ENCODE measurements at regions not wholly inside any gene's neighbourhood (a gene's known extent, or its start where the extent isn't known, plus 50 kb on each side); places are given as distances from the start of the nearest gene placed in this dataset.
"Not testable (repeated sequence)": the region's sequence is repeated elsewhere in the genome, so short reads cannot be mapped to it uniquely, and the experiment has no call there.

DNA sequence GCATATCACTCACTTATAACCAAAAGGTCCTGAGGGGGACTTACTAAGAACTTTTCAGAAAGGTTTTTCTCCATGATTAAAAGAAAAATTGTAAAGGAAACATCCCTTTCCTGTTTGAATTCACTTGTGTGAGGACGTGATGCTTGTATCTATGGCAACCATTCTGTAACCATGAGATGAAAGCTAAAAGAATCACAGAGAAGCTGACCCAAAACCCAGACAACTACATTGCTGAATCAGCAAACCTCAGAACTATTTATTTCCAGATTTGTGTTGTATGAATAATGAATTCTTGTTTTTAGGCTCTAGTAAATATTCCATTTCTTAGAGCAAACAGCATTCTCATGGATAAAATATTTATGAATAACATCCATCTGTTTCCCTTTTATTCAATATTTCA, 91.2 kb downstream of the RCHY1 start:
- no peaks in the 10 kb centered on the region for H3K4me1 ChIP-seq (ENCODE audit: control insufficient read depth, insufficient read depth, low read length)
- H3K9me3 ChIP-seq (replicated peaks; ENCODE audit: low read length): no peaks in the 10 kb centered on the region
- H3K4me2 ChIP-seq (ENCODE audit: low read length): no peak overlapping the region
- H3K4me3 ChIP-seq (ENCODE audit: low read length): no peak overlapping the region
- peaks cover 3% of the 10 kb centered on the region for H3K27me3 ChIP-seq (ENCODE audit: control insufficient read depth, insufficient read depth, low read length)
- H3K9ac ChIP-seq (ENCODE audit: low read depth, low read length): no peak overlapping the region
- no peaks in the 10 kb centered on the region for H3K36me3 ChIP-seq (ENCODE audit: insufficient read depth, low read length)

DNA sequence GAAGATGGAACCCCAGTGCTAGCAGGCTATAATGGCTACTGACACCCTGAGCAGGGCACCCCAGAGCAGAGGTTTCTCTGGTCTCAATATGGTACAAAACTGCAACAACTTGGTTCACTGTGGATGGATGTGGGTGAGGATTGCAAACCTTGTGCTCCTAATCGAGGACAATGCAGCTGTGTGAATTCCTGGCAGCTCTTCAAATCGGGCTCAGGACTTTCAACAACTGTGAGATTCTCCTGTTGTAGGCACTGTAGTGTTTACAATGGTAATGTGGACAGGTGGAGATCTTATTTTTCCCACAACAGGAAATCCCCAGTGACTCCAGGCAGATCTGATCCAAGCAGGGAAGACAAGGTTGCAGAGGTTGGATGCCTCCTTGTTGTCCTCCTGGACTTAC, 101.5 kb downstream of the RCHY1 start:
- Histone ChIP-seq H3K4me3 (ENCODE audit: low read length) (no peak overlapping the region), H3K4me1 (ENCODE audit: control insufficient read depth, insufficient read depth, low read length) (no peaks in the 10 kb centered on the region), H3K9ac (ENCODE audit: low read depth, low read length) (no peak overlapping the region), H3K9me3 (replicated peaks; ENCODE audit: low read length) (no peaks in the 10 kb centered on the region), H3K4me2 (ENCODE audit: low read length) (no peak overlapping the region), H3K36me3 (ENCODE audit: insufficient read depth, low read length) (no peaks in the 10 kb centered on the region), H3K27me3 (ENCODE audit: control insufficient read depth, insufficient read depth, low read length) (peaks cover 5% of the 10 kb centered on the region)

DNA sequence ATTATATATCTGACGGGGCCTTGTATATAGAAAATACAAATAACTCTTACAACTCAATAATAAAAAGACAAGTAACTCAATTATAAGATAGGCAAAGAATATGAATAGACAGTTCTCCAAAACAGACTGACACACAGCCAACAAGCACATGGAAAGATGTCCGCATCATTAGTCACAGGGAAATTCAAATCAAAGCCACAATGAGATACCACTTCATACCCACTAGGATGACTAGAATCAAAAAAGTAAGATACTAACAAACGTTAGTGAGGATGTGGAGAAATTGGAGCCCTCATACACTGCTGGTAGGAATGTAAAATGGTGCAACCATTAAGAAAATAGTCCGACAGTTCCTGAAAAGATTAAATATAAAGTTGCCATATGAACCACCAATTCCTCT, 115.7 kb downstream of the RCHY1 start:
- Histone ChIP-seq H3K4me1 (ENCODE audit: control insufficient read depth, insufficient read depth, low read length) (no peaks in the 10 kb centered on the region), H3K9me3 (replicated peaks; ENCODE audit: low read length) (no peaks in the 10 kb centered on the region), H3K4me2 (ENCODE audit: low read length) (no peak overlapping the region), H3K9ac (ENCODE audit: low read depth, low read length) (no peak overlapping the region), H3K27me3 (ENCODE audit: control insufficient read depth, insufficient read depth, low read length) (no peaks in the 10 kb centered on the region), H3K4me3 (ENCODE audit: low read length) (no peak overlapping the region), H3K36me3 (ENCODE audit: insufficient read depth, low read length) (no peaks in the 10 kb centered on the region)

DNA sequence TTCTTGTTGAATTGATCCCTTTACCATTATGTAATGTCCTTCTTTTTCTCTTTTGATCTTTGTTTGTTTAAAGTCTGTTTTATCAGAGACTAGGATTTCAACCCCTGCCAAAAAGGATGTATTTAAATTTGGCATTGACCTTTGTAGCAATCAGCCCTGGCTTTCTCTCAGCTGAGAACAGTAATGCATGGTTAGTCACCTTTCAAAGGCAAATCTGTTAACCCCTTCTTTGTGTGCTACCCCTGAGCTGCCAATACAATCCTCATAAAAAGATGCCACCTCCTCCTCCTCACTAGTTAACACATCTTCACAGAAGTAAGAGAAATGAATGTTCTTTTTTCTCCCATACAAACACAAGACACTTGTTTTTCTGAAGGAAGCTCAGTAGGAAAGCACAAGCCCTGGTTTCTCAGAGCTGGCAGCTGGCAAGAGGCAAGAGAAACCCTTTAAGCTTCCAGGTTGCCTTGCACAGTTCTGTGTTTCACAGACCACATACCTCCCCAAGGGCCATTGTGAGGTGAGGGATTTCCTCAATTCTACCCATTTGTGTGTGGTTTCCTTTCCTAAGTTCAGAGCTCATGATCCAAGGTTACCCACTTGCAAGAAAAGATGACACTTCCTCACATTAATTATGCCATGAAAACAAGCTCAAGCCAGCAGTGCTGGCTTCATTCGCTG, 122.6 kb downstream of the RCHY1 start:
- Histone ChIP-seq H3K36me3 (ENCODE audit: insufficient read depth, low read length) (no peaks in the 10 kb centered on the region), H3K9me3 (replicated peaks; ENCODE audit: low read length) (no peaks in the 10 kb centered on the region), H3K27me3 (ENCODE audit: control insufficient read depth, insufficient read depth, low read length) (no peaks in the 10 kb centered on the region), H3K4me1 (ENCODE audit: control insufficient read depth, insufficient read depth, low read length) (no peaks in the 10 kb centered on the region), H3K4me3 (ENCODE audit: low read length) (no peak overlapping the region), H3K4me2 (ENCODE audit: low read length) (no peak overlapping the region), H3K9ac (ENCODE audit: low read depth, low read length) (no peak overlapping the region)

DNA sequence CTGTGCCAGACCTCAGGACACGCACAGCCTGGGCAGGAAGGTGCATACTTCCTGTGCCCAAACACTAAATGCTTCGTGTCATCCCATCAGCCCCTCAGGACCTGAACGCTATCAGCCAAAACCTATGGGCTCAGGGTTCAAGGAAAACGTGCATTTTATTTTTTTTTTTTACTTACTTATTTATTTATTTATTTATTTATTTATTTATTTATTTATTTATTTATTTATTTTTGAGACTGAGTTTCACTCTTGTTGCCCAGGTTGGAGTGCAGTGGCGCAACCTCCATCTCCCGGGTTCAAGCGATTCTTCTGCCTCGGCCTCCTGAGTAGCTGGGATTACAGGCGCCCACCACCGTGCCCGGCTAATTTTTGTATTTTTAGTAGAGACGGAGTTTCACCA, 127.8 kb downstream of the RCHY1 start:
- H3K4me3 ChIP-seq (ENCODE audit: low read length); H3K36me3 ChIP-seq (ENCODE audit: insufficient read depth, low read length); H3K9ac ChIP-seq (ENCODE audit: low read depth, low read length); H3K9me3 ChIP-seq (replicated peaks; ENCODE audit: low read length); H3K4me1 ChIP-seq (ENCODE audit: control insufficient read depth, insufficient read depth, low read length); H3K27me3 ChIP-seq (ENCODE audit: control insufficient read depth, insufficient read depth, low read length); H3K4me2 ChIP-seq (ENCODE audit: low read length): not testable (repeated sequence)

DNA sequence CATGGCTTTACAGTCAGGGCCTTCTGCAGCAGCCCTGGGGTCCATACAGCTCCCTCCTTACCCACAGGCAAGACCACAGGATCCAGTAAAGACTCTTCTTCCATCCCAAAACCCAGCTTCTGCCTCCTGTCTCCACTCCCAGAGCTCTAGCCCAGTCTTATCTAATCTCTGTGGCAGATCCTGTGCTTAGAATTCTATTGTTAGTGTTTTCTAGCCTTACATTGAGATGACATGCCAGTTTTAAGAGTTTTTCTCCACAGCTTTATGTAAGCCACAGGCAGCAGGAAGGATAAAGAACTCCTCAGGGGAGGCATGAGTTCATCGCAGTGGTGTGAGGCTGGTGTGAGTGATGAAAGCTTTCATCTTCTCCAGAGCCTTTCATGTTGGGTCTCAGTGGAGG, 129.1 kb downstream of the RCHY1 start:
- Histone ChIP-seq H3K4me2 (ENCODE audit: low read length) (no peak overlapping the region), H3K27me3 (ENCODE audit: control insufficient read depth, insufficient read depth, low read length) (no peaks in the 10 kb centered on the region), H3K9ac (ENCODE audit: low read depth, low read length) (no peak overlapping the region), H3K4me3 (ENCODE audit: low read length) (no peak overlapping the region), H3K4me1 (ENCODE audit: control insufficient read depth, insufficient read depth, low read length) (no peaks in the 10 kb centered on the region), H3K9me3 (replicated peaks; ENCODE audit: low read length) (no peaks in the 10 kb centered on the region), H3K36me3 (ENCODE audit: insufficient read depth, low read length) (no peaks in the 10 kb centered on the region)

DNA sequence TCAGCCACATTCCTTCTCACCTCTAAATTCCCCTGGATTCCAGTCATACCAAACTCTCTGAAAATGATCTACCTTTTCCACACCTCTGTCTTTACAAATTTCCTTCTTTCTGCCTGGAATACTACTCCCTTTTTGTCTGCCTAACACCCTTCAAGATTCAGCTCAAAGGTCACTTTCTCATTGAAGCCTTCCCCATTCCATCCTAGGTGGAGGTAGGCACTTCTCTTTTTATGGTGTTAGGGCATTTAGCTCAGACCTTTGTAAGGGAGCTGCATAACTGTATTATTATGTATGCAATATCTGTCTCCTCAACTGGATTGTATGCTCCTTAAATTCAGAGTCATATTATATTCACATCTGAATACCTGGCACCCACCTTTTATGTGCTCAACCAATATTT, 137.7 kb downstream of the RCHY1 start:
- Histone ChIP-seq H3K4me2 (ENCODE audit: low read length) (no peak overlapping the region), H3K9ac (ENCODE audit: low read depth, low read length) (no peak overlapping the region), H3K9me3 (replicated peaks; ENCODE audit: low read length) (no peaks in the 10 kb centered on the region), H3K27me3 (ENCODE audit: control insufficient read depth, insufficient read depth, low read length) (peaks cover 3% of the 10 kb centered on the region), H3K4me1 (ENCODE audit: control insufficient read depth, insufficient read depth, low read length) (no peaks in the 10 kb centered on the region), H3K4me3 (ENCODE audit: low read length) (no peak overlapping the region), H3K36me3 (ENCODE audit: insufficient read depth, low read length) (no peaks in the 10 kb centered on the region)

DNA sequence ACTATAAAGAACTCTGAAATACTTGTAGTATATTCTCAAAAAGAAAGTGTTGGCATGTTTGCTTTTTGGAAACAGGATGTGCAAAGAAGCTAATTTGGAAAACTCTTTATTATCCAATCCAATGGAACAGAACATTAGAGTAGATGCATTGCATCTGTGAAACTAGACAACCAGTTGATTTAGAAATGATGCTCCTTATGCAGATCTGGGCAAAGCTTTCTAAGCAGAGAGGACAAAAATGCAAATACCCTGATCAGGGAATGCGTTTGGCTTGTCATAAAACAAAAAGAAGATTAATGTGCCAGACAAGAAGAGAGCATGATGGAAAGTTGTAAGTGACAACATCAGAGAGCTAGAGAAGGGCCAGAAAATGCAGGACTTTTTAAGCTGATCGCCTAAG, 142.3 kb downstream of the RCHY1 start:
- no peak overlapping the region for H3K4me2 ChIP-seq (ENCODE audit: low read length)
- H3K4me1 ChIP-seq (ENCODE audit: control insufficient read depth, insufficient read depth, low read length): no peaks in the 10 kb centered on the region
- no peaks in the 10 kb centered on the region for H3K9me3 ChIP-seq (replicated peaks; ENCODE audit: low read length)
- H3K4me3 ChIP-seq (ENCODE audit: low read length): no peak overlapping the region
- H3K36me3 ChIP-seq (ENCODE audit: insufficient read depth, low read length): no peaks in the 10 kb centered on the region
- H3K9ac ChIP-seq (ENCODE audit: low read depth, low read length): no peak overlapping the region
- H3K27me3 ChIP-seq (ENCODE audit: control insufficient read depth, insufficient read depth, low read length): peaks cover 3% of the 10 kb centered on the region

DNA sequence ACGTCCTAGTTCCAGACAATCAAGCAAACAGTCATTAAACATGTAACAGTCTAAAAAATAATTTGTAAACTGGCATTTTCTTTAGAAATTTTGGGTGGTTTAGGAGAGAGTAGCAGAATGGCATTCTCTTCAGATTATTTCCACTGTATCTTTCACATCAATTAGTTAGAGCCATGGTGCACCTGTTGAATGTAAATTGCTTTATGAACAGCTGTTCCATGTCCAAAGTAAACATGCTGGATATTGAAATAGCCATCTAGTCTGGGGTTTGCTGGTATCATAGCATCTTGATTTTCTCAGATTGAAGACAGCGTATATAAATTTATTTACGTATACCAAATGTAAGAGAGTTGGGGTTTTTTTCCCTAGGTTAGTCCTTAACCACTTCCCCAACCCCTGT, 143.6 kb downstream of the RCHY1 start:
- no peaks in the 10 kb centered on the region for H3K36me3 ChIP-seq (ENCODE audit: insufficient read depth, low read length)
- H3K4me2 ChIP-seq (ENCODE audit: low read length): no peak overlapping the region
- no peaks in the 10 kb centered on the region for H3K9me3 ChIP-seq (replicated peaks; ENCODE audit: low read length)
- H3K4me3 ChIP-seq (ENCODE audit: low read length): no peak overlapping the region
- H3K9ac ChIP-seq (ENCODE audit: low read depth, low read length): no peak overlapping the region
- peaks cover 3% of the 10 kb centered on the region for H3K27me3 ChIP-seq (ENCODE audit: control insufficient read depth, insufficient read depth, low read length)
- H3K4me1 ChIP-seq (ENCODE audit: control insufficient read depth, insufficient read depth, low read length): no peaks in the 10 kb centered on the region

DNA sequence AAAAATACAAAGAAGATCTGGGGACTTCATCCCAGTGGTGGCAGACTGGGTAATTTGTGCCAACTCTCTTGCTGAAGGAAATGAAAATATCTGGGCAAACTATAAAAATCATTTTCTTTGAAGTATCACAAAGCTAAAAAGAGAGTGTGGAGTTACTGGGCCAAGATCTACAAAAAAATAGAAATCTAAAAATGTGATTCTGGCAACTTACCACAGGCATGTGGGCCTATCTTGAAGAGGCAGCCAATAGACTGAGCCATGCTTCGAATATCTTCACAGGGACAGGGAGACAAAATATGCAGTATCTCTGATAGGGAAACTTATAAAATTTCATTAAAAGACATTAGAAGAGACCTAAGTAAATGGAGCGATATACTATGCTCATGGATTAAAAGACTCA, 168.8 kb downstream of the RCHY1 start:
- H3K9ac ChIP-seq (ENCODE audit: low read depth, low read length): peak overlapping the region; percentile 48
- no peak overlapping the region for H3K4me3 ChIP-seq (ENCODE audit: low read length)
- no peaks in the 10 kb centered on the region for H3K9me3 ChIP-seq (replicated peaks; ENCODE audit: low read length)
- peaks cover 25% of the 10 kb centered on the region for H3K4me1 ChIP-seq (ENCODE audit: control insufficient read depth, insufficient read depth, low read length)
- peak overlapping the region; percentile 33 for H3K4me2 ChIP-seq (ENCODE audit: low read length)
- no peaks in the 10 kb centered on the region for H3K27me3 ChIP-seq (ENCODE audit: control insufficient read depth, insufficient read depth, low read length)
- no peaks in the 10 kb centered on the region for H3K36me3 ChIP-seq (ENCODE audit: insufficient read depth, low read length)

DNA sequence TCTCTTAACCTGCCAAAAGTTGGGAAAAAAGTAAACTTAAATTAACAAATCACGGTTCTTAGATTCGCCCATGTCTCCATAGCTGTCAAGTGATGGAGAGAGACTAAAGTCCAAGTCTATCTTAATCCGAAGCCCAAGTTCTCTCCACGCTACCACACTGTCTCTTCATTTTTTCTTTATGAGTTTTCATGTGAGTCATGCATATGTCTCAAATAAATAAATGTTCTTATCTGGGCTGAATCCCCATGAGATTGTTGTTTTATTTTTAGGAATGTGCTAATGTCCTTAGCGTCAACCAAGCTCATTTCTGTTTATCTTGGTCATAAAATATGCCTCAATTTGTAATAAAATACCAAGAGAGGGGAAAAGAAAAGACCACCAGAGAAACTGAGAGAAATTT, 169.3 kb downstream of the RCHY1 start:
- Histone ChIP-seq H3K4me2 (ENCODE audit: low read length) (peak overlapping the region; percentile 33), H3K36me3 (ENCODE audit: insufficient read depth, low read length) (no peaks in the 10 kb centered on the region), H3K4me3 (ENCODE audit: low read length) (no peak overlapping the region), H3K9me3 (replicated peaks; ENCODE audit: low read length) (no peaks in the 10 kb centered on the region), H3K9ac (ENCODE audit: low read depth, low read length) (peak overlapping the region; percentile 48), H3K27me3 (ENCODE audit: control insufficient read depth, insufficient read depth, low read length) (no peaks in the 10 kb centered on the region), H3K4me1 (ENCODE audit: control insufficient read depth, insufficient read depth, low read length) (peaks cover 28% of the 10 kb centered on the region)

DNA sequence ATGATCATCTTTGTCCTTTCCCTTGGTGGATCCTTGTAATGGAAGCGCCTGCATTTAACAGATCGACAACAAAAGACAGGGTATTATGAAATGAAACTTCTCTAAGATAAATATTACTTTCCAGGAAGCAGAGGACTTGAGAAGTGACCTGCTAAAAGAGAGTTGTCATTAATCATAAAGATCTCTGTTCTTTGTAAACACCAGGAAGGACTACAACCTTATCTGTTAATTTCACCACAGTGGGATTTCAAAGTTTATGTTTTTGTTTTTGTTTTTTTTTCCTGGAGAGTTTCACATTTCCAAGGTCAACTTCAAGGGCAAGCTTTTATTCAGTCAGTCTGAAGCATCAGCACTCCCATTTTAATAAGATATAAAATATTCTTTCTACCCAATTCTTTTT, 170.9 kb downstream of the RCHY1 start:
- H3K4me3 ChIP-seq (ENCODE audit: low read length): no peak overlapping the region

More for the DNA sequence above, 170.9 kb downstream of the RCHY1 start:
- no peak overlapping the region for H3K9ac ChIP-seq (ENCODE audit: low read depth, low read length)
- no peaks in the 10 kb centered on the region for H3K36me3 ChIP-seq (ENCODE audit: insufficient read depth, low read length)
- no peaks in the 10 kb centered on the region for H3K9me3 ChIP-seq (replicated peaks; ENCODE audit: low read length)
- H3K4me1 ChIP-seq (ENCODE audit: control insufficient read depth, insufficient read depth, low read length): peaks cover 38% of the 10 kb centered on the region
- no peaks in the 10 kb centered on the region for H3K27me3 ChIP-seq (ENCODE audit: control insufficient read depth, insufficient read depth, low read length)
- H3K4me2 ChIP-seq (ENCODE audit: low read length): no peak overlapping the region
